ENCODE measurements at regions not wholly inside any gene's neighbourhood (a gene's known extent, or its start where the extent isn't known, plus 50 kb on each side); places are given as distances from the start of the nearest gene placed in this dataset.
A peak's percentile ranks its signal among the peaks of the same experiment; 100 is the strongest.

DNA sequence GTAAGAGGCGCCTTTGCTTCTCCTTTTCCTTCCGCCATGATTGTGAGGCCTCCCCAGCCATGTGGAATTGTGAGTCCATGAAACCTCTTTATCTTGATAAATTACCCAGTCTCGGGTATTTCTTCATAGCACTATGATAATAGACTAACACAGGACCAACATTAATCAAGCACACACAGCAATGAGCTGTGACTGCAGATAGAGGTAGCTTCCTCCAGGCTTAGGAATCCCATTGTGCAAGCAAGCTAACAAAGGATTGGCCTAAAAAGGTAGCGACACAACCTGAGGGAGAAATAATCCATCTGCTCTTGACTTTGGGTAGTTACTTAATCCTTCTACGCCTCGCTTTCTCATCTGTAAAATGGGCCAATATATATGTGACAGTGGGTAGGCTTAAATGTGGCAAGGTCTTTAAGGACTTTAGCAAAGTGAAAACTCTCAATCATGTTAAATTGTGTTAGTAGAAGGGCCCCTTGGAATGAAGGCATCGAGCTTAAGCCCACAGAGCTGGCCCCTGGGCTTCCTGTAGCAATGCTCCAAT lies 393.6 kb downstream of the SOX9 start:
- ATAC-seq: no peak
- TF ChIP-seq ESRRG (CRISPR knock-in tag; IDR thresholded peaks at IDR 0.05) (no peak), CSDC2 (CRISPR knock-in tag; IDR thresholded peaks at IDR 0.05) (no peak), CREB5 (CRISPR knock-in tag; IDR thresholded peaks at IDR 0.05; ENCODE audit: low read depth) (no peak), ZNF70 (CRISPR knock-in tag; IDR thresholded peaks at IDR 0.05) (no peak), TCF4 (CRISPR knock-in tag; IDR thresholded peaks at IDR 0.05; ENCODE audit: borderline replicate concordance) (no peak), ZNF565 (CRISPR knock-in tag; conservative IDR thresholded peaks at IDR 0.05; ENCODE audit: low read depth) (no peak), GLIS3 (CRISPR knock-in tag; IDR thresholded peaks at IDR 0.05) (no peak), ZFP30 (CRISPR knock-in tag; IDR thresholded peaks at IDR 0.05) (no peak), BACH2 (CRISPR knock-in tag; IDR thresholded peaks at IDR 0.05; ENCODE audit: borderline replicate concordance) (no peak)
- TF ChIP-seq, protein P1, sequence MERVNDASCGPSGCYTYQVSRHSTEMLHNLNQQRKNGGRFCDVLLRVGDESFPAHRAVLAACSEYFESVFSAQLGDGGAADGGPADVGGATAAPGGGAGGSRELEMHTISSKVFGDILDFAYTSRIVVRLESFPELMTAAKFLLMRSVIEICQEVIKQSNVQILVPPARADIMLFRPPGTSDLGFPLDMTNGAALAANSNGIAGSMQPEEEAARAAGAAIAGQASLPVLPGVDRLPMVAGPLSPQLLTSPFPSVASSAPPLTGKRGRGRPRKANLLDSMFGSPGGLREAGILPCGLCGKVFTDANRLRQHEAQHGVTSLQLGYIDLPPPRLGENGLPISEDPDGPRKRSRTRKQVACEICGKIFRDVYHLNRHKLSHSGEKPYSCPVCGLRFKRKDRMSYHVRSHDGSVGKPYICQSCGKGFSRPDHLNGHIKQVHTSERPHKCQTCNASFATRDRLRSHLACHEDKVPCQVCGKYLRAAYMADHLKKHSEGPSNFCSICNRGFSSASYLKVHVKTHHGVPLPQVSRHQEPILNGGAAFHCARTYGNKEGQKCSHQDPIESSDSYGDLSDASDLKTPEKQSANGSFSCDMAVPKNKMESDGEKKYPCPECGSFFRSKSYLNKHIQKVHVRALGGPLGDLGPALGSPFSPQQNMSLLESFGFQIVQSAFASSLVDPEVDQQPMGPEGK (CRISPR knock-in tag; IDR thresholded peaks at IDR 0.05; ENCODE audit: borderline replicate concordance): no peak

- TF ChIP-seq ZC3H10 (CRISPR knock-in tag; IDR thresholded peaks at IDR 0.05) (no peak), ZFP3 (CRISPR knock-in tag; IDR thresholded peaks at IDR 0.05) (no peak; the same call in 1 of the 2 replicates), CSDC2 (CRISPR knock-in tag; IDR thresholded peaks at IDR 0.05) (no peak), TCF4 (CRISPR knock-in tag; IDR thresholded peaks at IDR 0.05; ENCODE audit: borderline replicate concordance) (no peak)
- TF ChIP-seq, protein P2, sequence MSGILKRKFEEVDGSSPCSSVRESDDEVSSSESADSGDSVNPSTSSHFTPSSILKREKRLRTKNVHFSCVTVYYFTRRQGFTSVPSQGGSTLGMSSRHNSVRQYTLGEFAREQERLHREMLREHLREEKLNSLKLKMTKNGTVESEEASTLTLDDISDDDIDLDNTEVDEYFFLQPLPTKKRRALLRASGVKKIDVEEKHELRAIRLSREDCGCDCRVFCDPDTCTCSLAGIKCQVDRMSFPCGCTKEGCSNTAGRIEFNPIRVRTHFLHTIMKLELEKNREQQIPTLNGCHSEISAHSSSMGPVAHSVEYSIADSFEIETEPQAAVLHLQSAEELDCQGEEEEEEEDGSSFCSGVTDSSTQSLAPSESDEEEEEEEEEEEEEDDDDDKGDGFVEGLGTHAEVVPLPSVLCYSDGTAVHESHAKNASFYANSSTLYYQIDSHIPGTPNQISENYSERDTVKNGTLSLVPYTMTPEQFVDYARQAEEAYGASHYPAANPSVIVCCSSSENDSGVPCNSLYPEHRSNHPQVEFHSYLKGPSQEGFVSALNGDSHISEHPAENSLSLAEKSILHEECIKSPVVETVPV (CRISPR knock-in tag; IDR thresholded peaks at IDR 0.05): no peak
- TF ChIP-seq, protein P3, sequence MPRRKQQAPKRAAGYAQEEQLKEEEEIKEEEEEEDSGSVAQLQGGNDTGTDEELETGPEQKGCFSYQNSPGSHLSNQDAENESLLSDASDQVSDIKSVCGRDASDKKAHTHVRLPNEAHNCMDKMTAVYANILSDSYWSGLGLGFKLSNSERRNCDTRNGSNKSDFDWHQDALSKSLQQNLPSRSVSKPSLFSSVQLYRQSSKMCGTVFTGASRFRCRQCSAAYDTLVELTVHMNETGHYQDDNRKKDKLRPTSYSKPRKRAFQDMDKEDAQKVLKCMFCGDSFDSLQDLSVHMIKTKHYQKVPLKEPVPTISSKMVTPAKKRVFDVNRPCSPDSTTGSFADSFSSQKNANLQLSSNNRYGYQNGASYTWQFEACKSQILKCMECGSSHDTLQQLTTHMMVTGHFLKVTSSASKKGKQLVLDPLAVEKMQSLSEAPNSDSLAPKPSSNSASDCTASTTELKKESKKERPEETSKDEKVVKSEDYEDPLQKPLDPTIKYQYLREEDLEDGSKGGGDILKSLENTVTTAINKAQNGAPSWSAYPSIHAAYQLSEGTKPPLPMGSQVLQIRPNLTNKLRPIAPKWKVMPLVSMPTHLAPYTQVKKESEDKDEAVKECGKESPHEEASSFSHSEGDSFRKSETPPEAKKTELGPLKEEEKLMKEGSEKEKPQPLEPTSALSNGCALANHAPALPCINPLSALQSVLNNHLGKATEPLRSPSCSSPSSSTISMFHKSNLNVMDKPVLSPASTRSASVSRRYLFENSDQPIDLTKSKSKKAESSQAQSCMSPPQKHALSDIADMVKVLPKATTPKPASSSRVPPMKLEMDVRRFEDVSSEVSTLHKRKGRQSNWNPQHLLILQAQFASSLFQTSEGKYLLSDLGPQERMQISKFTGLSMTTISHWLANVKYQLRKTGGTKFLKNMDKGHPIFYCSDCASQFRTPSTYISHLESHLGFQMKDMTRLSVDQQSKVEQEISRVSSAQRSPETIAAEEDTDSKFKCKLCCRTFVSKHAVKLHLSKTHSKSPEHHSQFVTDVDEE (CRISPR knock-in tag; IDR thresholded peaks at IDR 0.05): no peak
- TF ChIP-seq, protein P1 (CRISPR knock-in tag; IDR thresholded peaks at IDR 0.05; ENCODE audit: borderline replicate concordance): no peak
- ATAC-seq: peak; percentile 79
These were observed 394.1 kb downstream of the SOX9 start for GRCh38 chr17:72514891-72515290.

DNA sequence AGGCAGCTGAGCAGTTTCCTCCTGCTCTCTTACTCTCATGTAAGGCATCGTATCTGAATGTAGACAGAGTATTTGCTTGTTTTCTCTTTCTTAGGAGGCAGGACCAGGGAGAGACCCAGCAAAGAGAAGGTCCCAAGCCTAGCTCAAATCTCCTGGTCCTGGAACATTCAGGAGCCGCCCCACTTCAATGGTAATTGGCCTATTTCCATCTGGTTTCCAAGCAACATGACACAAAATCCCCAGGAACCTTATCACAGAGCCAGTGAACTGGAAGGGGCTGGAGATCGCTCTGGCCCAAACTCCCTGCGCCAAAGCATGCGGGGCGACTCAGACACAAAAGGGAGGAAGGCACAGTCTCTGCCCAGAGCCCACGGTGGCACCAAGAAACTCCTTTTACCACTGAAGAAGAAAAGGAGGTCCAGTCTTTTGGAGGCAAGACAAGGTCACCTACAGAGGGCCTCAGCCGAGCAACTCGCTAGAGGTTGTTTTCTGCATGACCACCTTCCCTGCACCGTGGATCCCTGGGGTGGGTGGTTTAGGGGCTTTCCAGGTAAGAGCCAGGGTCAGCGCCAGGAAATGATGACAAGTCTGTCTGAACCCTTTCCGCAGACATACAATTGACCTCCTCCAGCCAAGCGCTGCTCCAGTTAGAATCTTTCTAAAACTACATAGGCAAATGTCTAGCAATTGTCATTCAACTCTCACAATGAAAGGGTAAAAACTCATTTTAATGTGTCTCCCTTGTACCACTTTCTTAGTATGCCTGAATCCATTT lies 394.7 kb downstream of the SOX9 start:
- no peak for TF ChIP-seq ZNF8 (CRISPR knock-in tag; IDR thresholded peaks at IDR 0.05)
- TF ChIP-seq TOX (CRISPR knock-in tag; IDR thresholded peaks at IDR 0.05; ENCODE audit: borderline replicate concordance): no peak
- no peak for TF ChIP-seq CSDC2 (CRISPR knock-in tag; IDR thresholded peaks at IDR 0.05)
- no peak for TF ChIP-seq BACH2 (CRISPR knock-in tag; IDR thresholded peaks at IDR 0.05; ENCODE audit: borderline replicate concordance)
- TF ChIP-seq TCF4 (CRISPR knock-in tag; IDR thresholded peaks at IDR 0.05; ENCODE audit: borderline replicate concordance): no peak
- no peak for TF ChIP-seq ZC3H10 (CRISPR knock-in tag; IDR thresholded peaks at IDR 0.05)
- no peak for TF ChIP-seq PPARA (CRISPR knock-in tag; IDR thresholded peaks at IDR 0.05; ENCODE audit: borderline replicate concordance)
- ATAC-seq: peak; percentile 53
